ENCODE measurements at regions not wholly inside any gene's neighbourhood (a gene's known extent, or its start where the extent isn't known, plus 50 kb on each side); places are given as distances from the start of the nearest gene placed in this dataset.

DNA sequence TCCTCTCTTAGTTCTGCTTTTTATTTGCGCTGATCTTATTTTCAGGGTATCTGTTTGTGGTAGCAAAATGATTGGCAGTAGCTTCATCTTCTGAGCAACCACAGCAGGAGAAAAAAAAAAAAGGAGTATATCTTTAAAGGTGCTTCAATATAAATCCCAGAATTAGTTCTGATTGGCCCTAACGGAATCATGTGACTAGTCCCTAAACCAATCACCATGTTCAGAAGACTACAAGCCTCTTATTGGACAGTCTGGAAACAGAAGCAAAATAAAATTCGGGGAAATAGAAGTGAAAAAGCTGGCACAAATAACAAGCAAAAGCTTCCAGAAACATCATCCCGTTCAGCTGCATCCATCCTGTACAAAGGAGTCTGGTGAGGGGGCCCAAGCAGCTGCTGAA is 49.9 kb upstream of the PTPRO start:
- H3K36me3 Mint-ChIP-seq = no peaks in the 10 kb centered on the region
- DNase-seq = no peak
- ATAC-seq = no peak
- Histone ChIP-seq H3K36me3 (ENCODE audit: control insufficient read depth, insufficient read depth, low read length) (no peaks in the 10 kb centered on the region), H3K4me1 (ENCODE audit: control insufficient read depth, insufficient read depth, low read length) (no peaks in the 10 kb centered on the region), H3K4me3 (ENCODE audit: low read length) (no peak overlapping the region), H3K27me3 (ENCODE audit: control insufficient read depth, insufficient read depth, low read length) (no peaks in the 10 kb centered on the region), H3K27ac (ENCODE audit: low read length) (no peak overlapping the region), H3K9me3 (ENCODE audit: control insufficient read depth, insufficient read depth, low read length) (no peaks in the 10 kb centered on the region)
- no peak overlapping the region for H3K27ac Mint-ChIP-seq
- H3K4me1 Mint-ChIP-seq = no peaks in the 10 kb centered on the region
- intact Hi-C loops (cut with micrococcal nuclease) = loop anchor here (10.0 kb wide), 1 partner anchor 312 kb away; no protein-coding TSS in a partner anchor
- TF ChIP-seq, protein P1, sequence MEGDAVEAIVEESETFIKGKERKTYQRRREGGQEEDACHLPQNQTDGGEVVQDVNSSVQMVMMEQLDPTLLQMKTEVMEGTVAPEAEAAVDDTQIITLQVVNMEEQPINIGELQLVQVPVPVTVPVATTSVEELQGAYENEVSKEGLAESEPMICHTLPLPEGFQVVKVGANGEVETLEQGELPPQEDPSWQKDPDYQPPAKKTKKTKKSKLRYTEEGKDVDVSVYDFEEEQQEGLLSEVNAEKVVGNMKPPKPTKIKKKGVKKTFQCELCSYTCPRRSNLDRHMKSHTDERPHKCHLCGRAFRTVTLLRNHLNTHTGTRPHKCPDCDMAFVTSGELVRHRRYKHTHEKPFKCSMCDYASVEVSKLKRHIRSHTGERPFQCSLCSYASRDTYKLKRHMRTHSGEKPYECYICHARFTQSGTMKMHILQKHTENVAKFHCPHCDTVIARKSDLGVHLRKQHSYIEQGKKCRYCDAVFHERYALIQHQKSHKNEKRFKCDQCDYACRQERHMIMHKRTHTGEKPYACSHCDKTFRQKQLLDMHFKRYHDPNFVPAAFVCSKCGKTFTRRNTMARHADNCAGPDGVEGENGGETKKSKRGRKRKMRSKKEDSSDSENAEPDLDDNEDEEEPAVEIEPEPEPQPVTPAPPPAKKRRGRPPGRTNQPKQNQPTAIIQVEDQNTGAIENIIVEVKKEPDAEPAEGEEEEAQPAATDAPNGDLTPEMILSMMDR (IDR thresholded peaks at IDR 0.05) = no peak
- WGBS (ENCODE audit: insufficient coverage) = 86% methylated on average over 3 of the region's 4 CpGs
- H3K4me3 Mint-ChIP-seq = no peak overlapping the region
- H3K9me3 Mint-ChIP-seq = no peaks in the 10 kb centered on the region
- H3K27me3 Mint-ChIP-seq (ENCODE audit: low read depth in 2 of 2) = peaks cover 0 to 11% of the 10 kb centered on the region in 2 donors
